Ishikawa (cell line): ENCODE measurements at regions not wholly inside any gene's neighbourhood (a gene's known extent, or its start where the extent isn't known, plus 50 kb on each side); places are given as distances from the start of the nearest gene placed in this dataset.

Source experiments
- CEBPB ChIP-seq: IDR thresholded peaks from 2 replicates; pipeline ENCODE4 v1.6.1; 2012
- CREB1 ChIP-seq: IDR thresholded peaks from 2 replicates; pipeline ENCODE4 v1.6.1; 2012; ENCODE audit warnings: low read depth
- EGR1 ChIP-seq: IDR thresholded peaks from 2 replicates; pipeline ENCODE4 v1.6.1; 2012
- EP300 ChIP-seq: IDR thresholded peaks from 2 replicates; pipeline ENCODE4 v1.6.1; 2012; ENCODE audit warnings: borderline replicate concordance
- FOXM1 ChIP-seq: IDR thresholded peaks from 2 replicates; pipeline ENCODE4 v1.6.1; 2012; ENCODE audit warnings: low read depth, borderline replicate concordance
- MAX ChIP-seq: IDR thresholded peaks from 2 replicates; pipeline ENCODE4 v1.6.1; 2012
- NFIC ChIP-seq: IDR thresholded peaks from 2 replicates; pipeline ENCODE4 v1.6.1; 2012
- RAD21 ChIP-seq: IDR thresholded peaks from 2 replicates; pipeline ENCODE4 v1.6.1; 2012; ENCODE audit warnings: low read depth
- REST ChIP-seq: IDR thresholded peaks from 2 replicates; pipeline ENCODE4 v1.6.1; 2012; ENCODE audit warnings: low read depth, mild to moderate bottlenecking
- TAF1 ChIP-seq: IDR thresholded peaks from 2 replicates; pipeline ENCODE4 v1.6.1; 2012; ENCODE audit warnings: low read depth, mild to moderate bottlenecking
- TCF12 ChIP-seq: IDR thresholded peaks from 2 replicates; pipeline ENCODE4 v1.6.1; 2012; ENCODE audit warnings: low read depth
- TEAD4 ChIP-seq: IDR thresholded peaks from 2 replicates; pipeline ENCODE4 v1.6.1; 2012
- USF1 ChIP-seq: IDR thresholded peaks from 2 replicates; pipeline ENCODE4 v1.6.1; 2012
- YY1 ChIP-seq: IDR thresholded peaks from 2 replicates; pipeline ENCODE4 v1.6.1; 2012; ENCODE audit warnings: low read depth
- ZBTB7A ChIP-seq: IDR thresholded peaks from 2 replicates; pipeline ENCODE4 v1.6.1; 2012; ENCODE audit warnings: low read depth

- TF ChIP-seq EGR1 (no peak), ZBTB7A (no peak), FOXM1 (no peak), EP300 (no peak), REST (no peak), TAF1 (no peak), YY1 (no peak), TEAD4 (no peak), USF1 (no peak), MAX (no peak)
These were observed 217.0 kb upstream of the DKK2 start for GRCh38 chr4:107253090-107253489.

GRCh38 chr4:107252571-107252970 lies 216.5 kb upstream of the DKK2 start:
- no peak for TF ChIP-seq CREB1
- no peak for TF ChIP-seq TAF1
- no peak for TF ChIP-seq NFIC
- TF ChIP-seq EGR1 = no peak
- TF ChIP-seq EP300 = no peak
- TF ChIP-seq TEAD4 = no peak
- no peak for TF ChIP-seq TCF12
- TF ChIP-seq RAD21 = no peak
- TF ChIP-seq USF1 = no peak
- no peak for TF ChIP-seq ZBTB7A
- no peak for TF ChIP-seq YY1
- TF ChIP-seq CEBPB = no peak

- TF ChIP-seq ZBTB7A (no peak), CREB1 (no peak), RAD21 (no peak), REST (no peak), TCF12 (no peak), TEAD4 (no peak)
These were observed 212.5 kb upstream of the DKK2 start for GRCh38 chr4:107248571-107248970.

- TF ChIP-seq TEAD4 = no peak
- TF ChIP-seq ZBTB7A = no peak
- no peak for TF ChIP-seq YY1
- TF ChIP-seq CEBPB = no peak
- no peak for TF ChIP-seq MAX
- TF ChIP-seq TAF1 = no peak
- TF ChIP-seq CREB1 = no peak
- TF ChIP-seq USF1 = no peak
- no peak for TF ChIP-seq RAD21
- TF ChIP-seq NFIC = no peak
These were observed 211.6 kb upstream of the DKK2 start for GRCh38 chr4:107247738-107248137.

- TF ChIP-seq NFIC = no peak
- TF ChIP-seq EGR1 = no peak
- no peak for TF ChIP-seq USF1
- TF ChIP-seq TAF1 = no peak
- TF ChIP-seq EP300 = no peak
- TF ChIP-seq REST = no peak
- no peak for TF ChIP-seq YY1
- no peak for TF ChIP-seq MAX
- TF ChIP-seq FOXM1 = no peak
- TF ChIP-seq ZBTB7A = no peak
- no peak for TF ChIP-seq CEBPB
- TF ChIP-seq RAD21 = no peak
- no peak for TF ChIP-seq TEAD4
These were observed 210.6 kb upstream of the DKK2 start for GRCh38 chr4:107246761-107247160.
